ENCODE measurements at regions not wholly inside any gene's neighbourhood (a gene's known extent, or its start where the extent isn't known, plus 50 kb on each side); places are given as distances from the start of the nearest gene placed in this dataset.

GRCh38 chr13:59477011-59477410 lies 686.7 kb downstream of the DIAPH3 start:
- no peak overlapping the region for H3K27ac ChIP-seq (ENCODE audit: low read depth, low read length)
- TF ChIP-seq, protein P1, sequence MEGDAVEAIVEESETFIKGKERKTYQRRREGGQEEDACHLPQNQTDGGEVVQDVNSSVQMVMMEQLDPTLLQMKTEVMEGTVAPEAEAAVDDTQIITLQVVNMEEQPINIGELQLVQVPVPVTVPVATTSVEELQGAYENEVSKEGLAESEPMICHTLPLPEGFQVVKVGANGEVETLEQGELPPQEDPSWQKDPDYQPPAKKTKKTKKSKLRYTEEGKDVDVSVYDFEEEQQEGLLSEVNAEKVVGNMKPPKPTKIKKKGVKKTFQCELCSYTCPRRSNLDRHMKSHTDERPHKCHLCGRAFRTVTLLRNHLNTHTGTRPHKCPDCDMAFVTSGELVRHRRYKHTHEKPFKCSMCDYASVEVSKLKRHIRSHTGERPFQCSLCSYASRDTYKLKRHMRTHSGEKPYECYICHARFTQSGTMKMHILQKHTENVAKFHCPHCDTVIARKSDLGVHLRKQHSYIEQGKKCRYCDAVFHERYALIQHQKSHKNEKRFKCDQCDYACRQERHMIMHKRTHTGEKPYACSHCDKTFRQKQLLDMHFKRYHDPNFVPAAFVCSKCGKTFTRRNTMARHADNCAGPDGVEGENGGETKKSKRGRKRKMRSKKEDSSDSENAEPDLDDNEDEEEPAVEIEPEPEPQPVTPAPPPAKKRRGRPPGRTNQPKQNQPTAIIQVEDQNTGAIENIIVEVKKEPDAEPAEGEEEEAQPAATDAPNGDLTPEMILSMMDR (IDR thresholded peaks at IDR 0.05; ENCODE audit: low read depth, low read length, poor library complexity, severe bottlenecking), result peak; percentile 24
- TF ChIP-seq EZH2phosphoT487 (IDR thresholded peaks at IDR 0.05; ENCODE audit: borderline replicate concordance, low read length), result no peak
- no peaks in the 10 kb centered on the region for H3K9me2 ChIP-seq (replicated peaks; ENCODE audit: control insufficient read depth, low read length)
- H3K27me3 ChIP-seq (ENCODE audit: control insufficient read depth, low read length), result no peaks in the 10 kb centered on the region
- no peaks in the 10 kb centered on the region for H3K36me3 ChIP-seq (ENCODE audit: control insufficient read depth, low read length)
- H4K20me1 ChIP-seq (ENCODE audit: control insufficient read depth, insufficient read depth, low read depth, low read length), result no peaks in the 10 kb centered on the region
- H3F3A ChIP-seq (ENCODE audit: control insufficient read depth, insufficient read depth), result no peaks in the 10 kb centered on the region
- no peak overlapping the region for H3K4me2 ChIP-seq (ENCODE audit: low read length)
- no peaks in the 10 kb centered on the region for H3K9me3 ChIP-seq (ENCODE audit: control insufficient read depth, insufficient read depth, low read length)
- H3K79me2 ChIP-seq (ENCODE audit: control insufficient read depth, low read length), result no peaks in the 10 kb centered on the region
- no peaks in the 10 kb centered on the region for H3K4me1 ChIP-seq (ENCODE audit: control insufficient read depth, low read length)
- no peak overlapping the region for H3K4me3 ChIP-seq (ENCODE audit: low read length)

DNA sequence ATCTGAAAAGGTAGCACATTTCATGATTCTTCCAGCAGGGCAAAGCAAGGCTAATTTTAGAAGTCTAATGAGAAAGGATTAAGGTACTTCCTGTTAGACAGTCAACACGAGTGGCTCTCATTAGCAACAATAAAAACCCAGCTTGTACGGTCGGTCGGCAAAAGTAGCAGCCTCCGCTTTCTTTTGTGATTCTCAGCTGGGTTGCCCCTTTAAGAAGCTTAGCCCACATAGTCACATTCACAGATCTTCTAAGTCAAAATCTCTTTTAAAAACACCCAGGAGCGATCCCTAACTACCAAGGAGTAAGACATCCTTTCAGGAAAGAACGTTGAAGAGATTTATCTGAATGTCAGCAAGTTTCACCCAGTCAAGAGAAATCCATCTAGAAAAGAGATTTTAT lies 684.8 kb downstream of the DIAPH3 start:
- Histone ChIP-seq H3K9me3 (ENCODE audit: control insufficient read depth, insufficient read depth, low read length) (no peaks in the 10 kb centered on the region), H3F3A (ENCODE audit: control insufficient read depth, insufficient read depth) (no peaks in the 10 kb centered on the region), H3K9me2 (replicated peaks; ENCODE audit: control insufficient read depth, low read length) (no peaks in the 10 kb centered on the region), H3K27ac (ENCODE audit: low read depth, low read length) (no peak overlapping the region), H3K4me1 (ENCODE audit: control insufficient read depth, low read length) (no peaks in the 10 kb centered on the region), H3K36me3 (ENCODE audit: control insufficient read depth, low read length) (no peaks in the 10 kb centered on the region), H3K79me2 (ENCODE audit: control insufficient read depth, low read length) (no peaks in the 10 kb centered on the region), H3K27me3 (ENCODE audit: control insufficient read depth, low read length) (no peaks in the 10 kb centered on the region), H3K4me2 (ENCODE audit: low read length) (no peak overlapping the region), H3K4me3 (ENCODE audit: low read length) (no peak overlapping the region), H4K20me1 (ENCODE audit: control insufficient read depth, insufficient read depth, low read depth, low read length) (no peaks in the 10 kb centered on the region)
- no peak for TF ChIP-seq EZH2phosphoT487 (IDR thresholded peaks at IDR 0.05; ENCODE audit: borderline replicate concordance, low read length)
- TF ChIP-seq, protein P1 (IDR thresholded peaks at IDR 0.05; ENCODE audit: low read depth, low read length, poor library complexity, severe bottlenecking), result no peak

GRCh38 chr13:59479629-59480028 lies 684.1 kb downstream of the DIAPH3 start:
- Histone ChIP-seq H3K27ac (ENCODE audit: low read depth, low read length) (no peak overlapping the region), H3K4me2 (ENCODE audit: low read length) (no peak overlapping the region), H3K27me3 (ENCODE audit: control insufficient read depth, low read length) (no peaks in the 10 kb centered on the region), H3K9me2 (replicated peaks; ENCODE audit: control insufficient read depth, low read length) (no peaks in the 10 kb centered on the region), H3F3A (ENCODE audit: control insufficient read depth, insufficient read depth) (no peaks in the 10 kb centered on the region), H3K4me1 (ENCODE audit: control insufficient read depth, low read length) (no peaks in the 10 kb centered on the region), H3K79me2 (ENCODE audit: control insufficient read depth, low read length) (no peaks in the 10 kb centered on the region), H3K4me3 (ENCODE audit: low read length) (no peak overlapping the region), H3K9me3 (ENCODE audit: control insufficient read depth, insufficient read depth, low read length) (no peaks in the 10 kb centered on the region), H3K36me3 (ENCODE audit: control insufficient read depth, low read length) (no peaks in the 10 kb centered on the region), H4K20me1 (ENCODE audit: control insufficient read depth, insufficient read depth, low read depth, low read length) (no peaks in the 10 kb centered on the region)
- TF ChIP-seq, protein P1 (IDR thresholded peaks at IDR 0.05; ENCODE audit: low read depth, low read length, poor library complexity, severe bottlenecking), result no peak
- no peak for TF ChIP-seq EZH2phosphoT487 (IDR thresholded peaks at IDR 0.05; ENCODE audit: borderline replicate concordance, low read length)

All from DOHH2 (cell line).